Tibial artery (tissue), 4 donors: ENCODE measurements at regions not wholly inside any gene's neighbourhood (a gene's known extent, or its start where the extent isn't known, plus 50 kb on each side); places are given as distances from the start of the nearest gene placed in this dataset.

Source experiments
- DNase-seq, 2 donors: peaks; one replicate each; pipeline ENCODE4 v3.0.0-alpha.2; 2019
- H3K27ac ChIP-seq, 2 donors: fragments of 200-600 bp; sonication (generic) in 1 of 2; 1 replicate in 1 of 2; 2 replicates in 1 of 2; pipeline ENCODE4 v1.5.1; 2018 to 2019; ENCODE audit warnings: mild to moderate bottlenecking in 1 of 2
- H3K27me3 ChIP-seq, 2 donors: fragments of 200-600 bp; sonication (generic) in 1 of 2; one replicate each; pipeline versions ENCODE4 v1.5.1 to v1.6.0; 2016 to 2019
- H3K36me3 ChIP-seq, 3 donors: fragments of 200-600 bp; sonication (generic) in 2 of 3; one replicate each; pipeline ENCODE4 v1.5.1; 2016 to 2019; ENCODE audit warnings: mild to moderate bottlenecking in 2 of 3
- H3K4me1 ChIP-seq, 4 donors: fragments of 200-600 bp; sonication (generic) in 2 of 4; 1 replicate in 3 of 4; 2 replicates in 1 of 4; pipeline ENCODE4 v1.5.1; 2016 to 2019
- H3K4me3 ChIP-seq, 2 donors: fragments of 200-600 bp; sonication (generic) in 1 of 2; 1 replicate in 1 of 2; 2 replicates in 1 of 2; pipeline ENCODE4 v1.5.1; 2018 to 2019; ENCODE audit warnings: mild to moderate bottlenecking in 2 of 2
- H3K9me3 ChIP-seq, 3 donors: fragments of 200-600 bp; sonication (generic) in 1 of 3; one replicate each; pipeline ENCODE4 v1.5.1; 2016 to 2019
- CTCF ChIP-seq, 2 experiments: fragments of 200-600 bp in 1 of 2; fragments of 450-650 bp in 1 of 2; IDR thresholded peaks; one replicate each; pipeline ENCODE4 v1.5.1; 2017 to 2019; ENCODE audit warnings: antibody characterized with exemption in 2 of 2, mild to moderate bottlenecking in 1 of 2, moderate library complexity in 1 of 2
- intact Hi-C: fragments of 100-400 bp; cut with DNase I; formaldehyde crosslinking; loops from one replicate; pipeline ENCODE4 v1.15.0; 2023; ENCODE audit warnings: low total_unique reads

DNA sequence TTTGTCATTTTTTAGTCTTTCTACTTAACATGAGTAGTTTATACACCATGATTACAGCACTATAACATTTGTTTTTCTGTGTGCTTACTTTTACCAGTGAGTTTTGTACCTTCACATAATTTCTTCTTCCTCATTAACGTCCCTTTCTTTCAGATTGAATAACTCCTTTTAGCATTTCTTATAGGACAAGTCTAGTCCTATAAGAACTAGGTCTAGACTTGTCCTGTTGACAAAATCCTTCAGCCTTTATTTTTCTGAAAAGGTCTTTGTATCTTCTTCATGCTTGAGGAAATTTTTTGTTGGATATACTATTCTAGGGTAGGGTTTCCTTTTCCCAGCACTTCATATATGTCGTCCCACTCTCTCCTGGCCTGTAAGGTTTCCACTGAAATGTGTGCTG lies 253.3 kb upstream of the ARHGAP24 start:
- Histone ChIP-seq H3K27ac (no peak overlapping the region), H3K9me3 (peaks cover 0 to 8% (median 0%) of the 10 kb centered on the region in 3 donors), H3K27me3 (no peaks in the 10 kb centered on the region), H3K4me3 (no peak overlapping the region), H3K4me1 (no peaks in the 10 kb centered on the region), H3K36me3 (no peaks in the 10 kb centered on the region)
- no peak for DNase-seq
- TF ChIP-seq CTCF (IDR thresholded peaks at IDR 0.05) = no peak
- intact Hi-C loops = no loop called here

DNA sequence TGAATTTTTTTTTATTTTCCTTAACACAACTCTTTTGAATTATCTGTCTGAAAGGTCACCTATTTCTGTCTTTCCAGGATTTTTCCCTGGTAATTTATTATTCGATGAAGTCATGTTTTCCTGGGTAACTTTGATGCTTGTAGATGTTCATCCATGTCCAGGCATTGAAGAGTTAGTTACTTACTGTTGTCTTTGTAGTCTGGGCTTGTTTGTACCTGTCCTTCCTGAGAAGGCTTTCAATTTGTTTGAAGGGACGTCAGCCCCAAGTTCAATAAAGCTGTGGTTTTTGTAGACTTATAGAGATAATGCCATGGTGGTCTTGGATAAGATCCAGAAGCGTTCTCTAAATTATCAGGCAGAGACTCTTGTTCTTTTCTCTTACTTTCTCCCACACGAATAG lies 252.4 kb upstream of the ARHGAP24 start:
- TF ChIP-seq CTCF (IDR thresholded peaks at IDR 0.05) = no peak
- Histone ChIP-seq H3K27me3 (no peaks in the 10 kb centered on the region), H3K4me3 (no peak overlapping the region), H3K4me1 (no peaks in the 10 kb centered on the region), H3K36me3 (no peaks in the 10 kb centered on the region), H3K27ac (no peak overlapping the region), H3K9me3 (peaks cover 0 to 6% (median 0%) of the 10 kb centered on the region in 3 donors)
- intact Hi-C loops = no loop called here
- DNase-seq = no peak

DNA sequence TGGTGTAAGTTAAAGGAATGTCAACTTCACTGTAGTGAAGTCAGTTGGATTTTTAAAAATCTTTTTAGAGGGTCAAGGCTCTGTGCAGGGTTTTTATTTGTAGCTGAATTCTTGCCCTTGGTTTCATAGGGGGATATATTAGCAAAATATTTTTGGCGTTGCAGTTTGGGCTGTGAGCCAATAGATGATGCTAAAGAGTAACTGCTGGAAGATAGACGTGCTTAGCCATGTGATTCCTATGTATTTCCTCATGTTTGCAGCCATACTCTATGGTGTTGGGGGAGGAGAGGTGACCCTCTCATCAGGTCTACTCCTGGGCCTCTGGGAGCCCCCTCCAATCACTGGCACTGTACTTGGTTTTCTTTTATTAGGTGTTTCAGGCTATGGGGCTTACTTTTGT lies 246.7 kb upstream of the ARHGAP24 start:
- Histone ChIP-seq H3K9me3 (no peaks in the 10 kb centered on the region), H3K4me3 (no peak overlapping the region), H3K27ac (no peak overlapping the region), H3K36me3 (no peaks in the 10 kb centered on the region), H3K27me3 (no peaks in the 10 kb centered on the region), H3K4me1 (no peaks in the 10 kb centered on the region)
- DNase-seq = no peak
- intact Hi-C loops = no loop called here
- no peak for TF ChIP-seq CTCF (IDR thresholded peaks at IDR 0.05)

DNA sequence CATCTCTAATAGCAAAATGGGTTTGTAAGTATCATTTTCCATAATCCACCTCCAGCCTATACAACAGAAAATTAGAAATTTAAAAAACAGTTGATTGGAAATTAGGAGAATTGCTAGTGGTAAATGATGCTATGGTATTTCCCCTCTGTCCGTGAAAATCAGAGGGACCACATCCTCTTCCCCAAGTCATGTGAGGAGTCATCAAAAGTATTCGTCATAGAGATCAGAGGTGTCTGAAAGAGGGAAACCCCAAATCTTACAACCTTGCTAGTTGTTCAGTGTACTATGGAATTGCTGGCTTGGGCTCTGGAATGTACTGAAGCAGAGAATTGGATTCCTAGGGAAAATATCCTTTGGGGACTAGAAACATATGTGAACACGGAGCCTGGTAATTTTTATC lies 241.4 kb upstream of the ARHGAP24 start:
- intact Hi-C loops = no loop called here
- H3K9me3 ChIP-seq = no peaks in the 10 kb centered on the region
- H3K4me3 ChIP-seq = no peak overlapping the region
- H3K27me3 ChIP-seq = no peaks in the 10 kb centered on the region
- DNase-seq = no peak
- H3K27ac ChIP-seq = no peak overlapping the region
- no peaks in the 10 kb centered on the region for H3K36me3 ChIP-seq
- no peaks in the 10 kb centered on the region for H3K4me1 ChIP-seq
- no peak for TF ChIP-seq CTCF (IDR thresholded peaks at IDR 0.05)

- DNase-seq = no peak
- Histone ChIP-seq H3K27me3 (no peaks in the 10 kb centered on the region), H3K27ac (no peak overlapping the region), H3K4me1 (no peaks in the 10 kb centered on the region), H3K36me3 (no peaks in the 10 kb centered on the region), H3K9me3 (no peaks in the 10 kb centered on the region), H3K4me3 (no peak overlapping the region)
- no peak for TF ChIP-seq CTCF (IDR thresholded peaks at IDR 0.05)
- intact Hi-C loops = no loop called here
These were observed 231.1 kb upstream of the ARHGAP24 start for GRCh38 chr4:85243857-85244256.

GRCh38 chr4:85244638-85245037 lies 230.3 kb upstream of the ARHGAP24 start:
- no peak for TF ChIP-seq CTCF (IDR thresholded peaks at IDR 0.05)
- DNase-seq = no peak
- H3K9me3 ChIP-seq = no peaks in the 10 kb centered on the region
- intact Hi-C loops = no loop called here
- no peaks in the 10 kb centered on the region for H3K36me3 ChIP-seq
- H3K4me3 ChIP-seq = no peak overlapping the region
- no peaks in the 10 kb centered on the region for H3K27me3 ChIP-seq
- H3K4me1 ChIP-seq = no peaks in the 10 kb centered on the region
- no peak overlapping the region for H3K27ac ChIP-seq
